ENCODE measurements at regions not wholly inside any gene's neighbourhood (a gene's known extent, or its start where the extent isn't known, plus 50 kb on each side); places are given as distances from the start of the nearest gene placed in this dataset.

DNA sequence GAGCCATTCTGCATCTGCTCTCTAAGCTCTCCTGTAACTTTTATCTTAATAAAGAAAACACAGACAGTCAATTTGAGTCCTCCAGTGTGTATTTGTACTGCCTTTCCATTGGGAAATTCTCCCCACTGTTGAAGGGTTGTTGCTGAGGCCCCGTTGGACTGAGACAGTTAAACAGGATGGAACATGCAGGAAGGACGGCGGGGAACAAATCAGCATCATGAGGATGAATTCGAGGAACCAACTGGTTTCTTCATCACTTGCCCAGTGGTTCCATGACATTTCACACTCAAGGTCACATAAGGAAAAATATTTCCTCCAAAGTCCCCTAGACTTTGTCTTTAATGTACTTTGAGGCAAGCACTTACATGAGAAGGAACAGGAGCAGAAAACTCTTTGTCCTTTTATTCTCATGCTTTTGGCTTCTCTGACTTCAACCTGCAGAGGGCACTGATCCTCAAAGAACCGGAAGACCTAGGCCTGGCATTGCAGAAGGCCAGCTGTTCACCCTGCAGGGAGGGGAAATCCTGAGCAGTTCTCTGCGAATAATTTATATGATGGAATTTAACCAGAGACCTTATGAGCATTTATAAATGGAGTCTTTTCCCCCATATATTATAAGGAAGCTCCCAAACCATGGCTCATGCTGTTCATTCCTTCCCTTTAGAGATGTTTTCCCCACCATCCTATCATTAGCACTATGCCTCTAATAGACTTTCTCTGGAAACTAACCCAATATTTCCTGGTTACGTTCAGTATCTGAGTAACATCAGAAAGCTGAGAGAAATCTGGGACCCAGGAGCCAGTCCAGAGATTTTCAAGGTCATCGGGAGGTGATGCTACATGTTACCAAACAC lies 55.2 kb upstream of the ADGRF1 start (continued):
- TF ChIP-seq ARID5B (CRISPR knock-in tag; IDR thresholded peaks at IDR 0.05) = peak; percentile 63
- peak; percentile 60 to 65; a peak in 2 of 4 replicates for TF ChIP-seq HMGXB4 (CRISPR knock-in tag; IDR thresholded peaks at IDR 0.05; ENCODE audit: borderline replicate concordance in 1 of 2, low read depth in 1 of 2)
- TF ChIP-seq ZXDC (CRISPR knock-in tag; IDR thresholded peaks at IDR 0.05) = no peak
- no peak for TF ChIP-seq SRF (IDR thresholded peaks at IDR 0.05; ENCODE audit: low read depth, low read length)
- peak; percentile 6; the same call in 1 of the 2 replicates for TF ChIP-seq ZNF652 (CRISPR knock-in tag; IDR thresholded peaks at IDR 0.05; ENCODE audit: borderline replicate concordance, low read depth)
- peak; percentile 37; the same call in 1 of the 2 replicates for TF ChIP-seq GFI1 (CRISPR knock-in tag; IDR thresholded peaks at IDR 0.05; ENCODE audit: borderline replicate concordance)
- no peak; the same call in 1 of the 2 replicates for TF ChIP-seq FOXK1 (CRISPR knock-in tag; IDR thresholded peaks at IDR 0.05; ENCODE audit: borderline replicate concordance, low read depth)
- TF ChIP-seq NR2F6 (IDR thresholded peaks at IDR 0.05) = no peak
- 0 out of 2 replicates have a peak, but pooled peaks have one; percentile 27 for TF ChIP-seq NR2F6 (CRISPR knock-in tag; IDR thresholded peaks at IDR 0.05)
- no peak for TF ChIP-seq ZNF724P (CRISPR knock-in tag; IDR thresholded peaks at IDR 0.05; ENCODE audit: borderline replicate concordance)
- TF ChIP-seq POGZ (CRISPR knock-in tag; IDR thresholded peaks at IDR 0.05) = peak; percentile 25; the same call in 1 of the 2 replicates
- TF ChIP-seq XRCC5 (optimal IDR thresholded peaks at IDR 0.05; ENCODE audit: low read length) = peak; percentile 40
- no peak for TF ChIP-seq ZSCAN21 (CRISPR knock-in tag; IDR thresholded peaks at IDR 0.05; ENCODE audit: borderline replicate concordance)
- TF ChIP-seq THRA (CRISPR knock-in tag; IDR thresholded peaks at IDR 0.05; ENCODE audit: borderline replicate concordance) = peak; percentile 74
- TF ChIP-seq ZBTB1 (CRISPR knock-in tag; IDR thresholded peaks at IDR 0.05; ENCODE audit: borderline replicate concordance) = no peak
- TF ChIP-seq ZMYM4 (CRISPR knock-in tag; IDR thresholded peaks at IDR 0.05) = 0 out of 2 replicates have a peak, but pooled peaks have one; percentile 20
- TF ChIP-seq GABPA (IDR thresholded peaks at IDR 0.05; ENCODE audit: low read depth, low read length) = no peak
- TF ChIP-seq GABPA (CRISPR knock-in tag; IDR thresholded peaks at IDR 0.05; ENCODE audit: low read depth) = 0 out of 2 replicates have a peak, but pooled peaks have one; percentile 14
